Astrocyte (in vitro differentiated cells and primary cell): ENCODE measurements at regions not wholly inside any gene's neighbourhood (a gene's known extent, or its start where the extent isn't known, plus 50 kb on each side); places are given as distances from the start of the nearest gene placed in this dataset.

Experiments
- DNase-seq: peaks from one replicate; pipeline ENCODE4 v3.0.0-alpha.2; 2010; ENCODE audit warnings: low read depth
- FAIRE-seq: peaks from 2 replicates; lab custom pipeline; 2011; peaks lifted over from hg19 to GRCh38; lab: Jason Lieb, UNC
- H2AFZ ChIP-seq: 2 replicates; pipeline ENCODE4 v1.6.0; 2012; ENCODE audit warnings: low read depth, low read length, inconsistent platforms
- H3K27ac ChIP-seq: 2 replicates; pipeline ENCODE4 v1.5.1; 2011; ENCODE audit warnings: low read depth, low read length, inconsistent platforms
- H3K27me3 ChIP-seq: 2 replicates; pipeline ENCODE4 v1.6.0; 2011; ENCODE audit warnings: low read length, inconsistent platforms; ENCODE audit not compliant: insufficient read depth
- H3K36me3 ChIP-seq: 2 replicates; pipeline ENCODE4 v1.5.1; 2011; ENCODE audit warnings: low read length, inconsistent platforms; ENCODE audit not compliant: insufficient read depth
- H3K4me1 ChIP-seq: 2 replicates; pipeline ENCODE4 v1.5.1; 2011; ENCODE audit warnings: low read length, inconsistent platforms; ENCODE audit not compliant: insufficient read depth
- H3K4me2 ChIP-seq: 2 replicates; pipeline ENCODE4 v1.6.0; 2012; ENCODE audit warnings: low read length, inconsistent platforms
- H3K4me3 ChIP-seq: 2 replicates; pipeline ENCODE4 v1.5.1; 2011; ENCODE audit warnings: low read depth, mild to moderate bottlenecking, low read length, inconsistent platforms; ENCODE audit not compliant: insufficient read depth
- H3K79me2 ChIP-seq: 2 replicates; pipeline ENCODE4 v1.6.0; 2012; ENCODE audit warnings: mild to moderate bottlenecking, low read length, inconsistent platforms; ENCODE audit not compliant: insufficient read depth
- H3K9ac ChIP-seq: 2 replicates; pipeline ENCODE4 v1.6.0; 2012; ENCODE audit warnings: mild to moderate bottlenecking, low read length, inconsistent platforms
- H3K9me3 ChIP-seq: 2 replicates; pipeline ENCODE4 v1.5.1; 2012; ENCODE audit warnings: low read depth, mild to moderate bottlenecking, low read length, inconsistent platforms; ENCODE audit not compliant: insufficient read depth
- H4K20me1 ChIP-seq: 2 replicates; pipeline ENCODE4 v1.6.0; 2012; ENCODE audit warnings: low read length, inconsistent platforms; ENCODE audit not compliant: insufficient read depth
- H3K27ac Mint-ChIP-seq: one replicate; pipeline ENCODE4 v1.8.0; 2021; ENCODE audit warnings: mild to moderate bottlenecking, mixed read lengths; ENCODE audit not compliant: unreplicated experiment
- H3K27me3 Mint-ChIP-seq: one replicate; pipeline ENCODE4 v1.8.0; 2021; ENCODE audit warnings: low read depth, mixed read lengths; ENCODE audit not compliant: unreplicated experiment
- H3K36me3 Mint-ChIP-seq: one replicate; pipeline ENCODE4 v1.8.0; 2021; ENCODE audit warnings: low read depth, mixed read lengths; ENCODE audit not compliant: unreplicated experiment
- H3K4me1 Mint-ChIP-seq: one replicate; pipeline ENCODE4 v1.8.0; 2021; ENCODE audit warnings: low read depth, mixed read lengths; ENCODE audit not compliant: unreplicated experiment
- H3K4me3 Mint-ChIP-seq: one replicate; pipeline ENCODE4 v1.8.0; 2021; ENCODE audit warnings: mild to moderate bottlenecking, moderate library complexity, mixed read lengths; ENCODE audit not compliant: unreplicated experiment
- H3K9me3 Mint-ChIP-seq: one replicate; pipeline ENCODE4 v1.8.0; 2021; ENCODE audit warnings: mild to moderate bottlenecking, mixed read lengths; ENCODE audit not compliant: unreplicated experiment
- EZH2 ChIP-seq: IDR thresholded peaks from 2 replicates; pipeline ENCODE4 v1.6.1; 2012; ENCODE audit warnings: mild to moderate bottlenecking, low read length, inconsistent platforms; ENCODE audit not compliant: insufficient read depth
- TF ChIP-seq, protein P1 (sequence below): IDR thresholded peaks from 2 replicates; pipeline ENCODE4 v1.5.1; 2011; ENCODE audit warnings: low read depth, mild to moderate bottlenecking, inconsistent platforms, low read length, moderate library complexity; ENCODE audit not compliant: insufficient read depth

DNA sequence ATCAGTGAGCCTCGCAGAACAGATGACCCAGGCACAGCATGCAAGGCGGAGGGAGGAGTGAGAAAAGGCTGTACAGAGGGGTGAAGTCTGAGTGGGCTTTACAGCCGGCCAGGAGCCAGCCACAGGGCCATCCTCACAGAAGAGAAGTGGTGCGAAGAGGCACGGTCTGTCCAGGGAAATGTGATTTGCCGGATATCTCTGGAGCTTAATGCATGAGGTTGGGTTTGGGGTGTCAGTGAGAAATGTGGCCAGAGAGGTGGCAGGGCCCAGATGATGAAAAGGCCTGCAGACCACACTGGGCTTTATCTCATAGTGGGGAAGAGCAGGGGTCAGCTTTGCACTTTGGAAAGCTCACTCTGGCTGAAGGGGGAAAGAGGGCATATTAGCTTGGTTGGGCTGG lies 255.2 kb downstream of the BUD13 start:
- Histone ChIP-seq H3K27ac (no peak overlapping the region), H3K9ac (no peak overlapping the region), H3K36me3 (no peaks in the 10 kb centered on the region), H4K20me1 (no peaks in the 10 kb centered on the region), H3K27me3 (no peaks in the 10 kb centered on the region), H2AFZ (no peak overlapping the region), H3K4me2 (no peak overlapping the region), H3K9me3 (no peaks in the 10 kb centered on the region), H3K4me3 (no peak overlapping the region), H3K4me1 (no peaks in the 10 kb centered on the region), H3K79me2 (no peaks in the 10 kb centered on the region)
- DNase-seq (no peak), FAIRE-seq (no peak)
- Mint-ChIP-seq H3K9me3 (peaks cover 4% of the 10 kb centered on the region), H3K27me3 (peaks cover 42% of the 10 kb centered on the region), H3K36me3 (peaks cover 5% of the 10 kb centered on the region), H3K4me1 (peaks cover 7% of the 10 kb centered on the region), H3K27ac (no peak overlapping the region), H3K4me3 (no peak overlapping the region)
- no peak for TF ChIP-seq EZH2
- TF ChIP-seq, protein P1, sequence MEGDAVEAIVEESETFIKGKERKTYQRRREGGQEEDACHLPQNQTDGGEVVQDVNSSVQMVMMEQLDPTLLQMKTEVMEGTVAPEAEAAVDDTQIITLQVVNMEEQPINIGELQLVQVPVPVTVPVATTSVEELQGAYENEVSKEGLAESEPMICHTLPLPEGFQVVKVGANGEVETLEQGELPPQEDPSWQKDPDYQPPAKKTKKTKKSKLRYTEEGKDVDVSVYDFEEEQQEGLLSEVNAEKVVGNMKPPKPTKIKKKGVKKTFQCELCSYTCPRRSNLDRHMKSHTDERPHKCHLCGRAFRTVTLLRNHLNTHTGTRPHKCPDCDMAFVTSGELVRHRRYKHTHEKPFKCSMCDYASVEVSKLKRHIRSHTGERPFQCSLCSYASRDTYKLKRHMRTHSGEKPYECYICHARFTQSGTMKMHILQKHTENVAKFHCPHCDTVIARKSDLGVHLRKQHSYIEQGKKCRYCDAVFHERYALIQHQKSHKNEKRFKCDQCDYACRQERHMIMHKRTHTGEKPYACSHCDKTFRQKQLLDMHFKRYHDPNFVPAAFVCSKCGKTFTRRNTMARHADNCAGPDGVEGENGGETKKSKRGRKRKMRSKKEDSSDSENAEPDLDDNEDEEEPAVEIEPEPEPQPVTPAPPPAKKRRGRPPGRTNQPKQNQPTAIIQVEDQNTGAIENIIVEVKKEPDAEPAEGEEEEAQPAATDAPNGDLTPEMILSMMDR: no peak

DNA sequence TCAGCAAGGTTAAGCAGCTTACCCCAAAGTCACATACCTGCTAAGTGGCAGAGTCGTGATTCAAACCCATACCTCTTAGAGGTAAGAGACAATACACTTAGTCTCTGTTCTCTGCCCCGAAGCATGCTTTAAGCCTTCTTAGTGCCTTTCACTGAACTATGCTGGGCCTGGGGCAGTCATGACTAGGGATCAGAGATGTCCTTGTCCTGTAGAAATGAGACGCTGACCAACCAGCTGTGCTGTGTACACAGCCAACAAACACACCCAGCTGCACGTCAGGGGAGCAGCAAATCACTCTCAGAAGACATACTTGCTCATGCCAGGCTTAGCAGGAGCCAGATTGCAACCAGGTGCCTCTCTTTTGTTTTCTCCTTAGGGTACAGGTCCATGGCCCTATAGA lies 255.7 kb downstream of the BUD13 start:
- peaks cover 42% of the 10 kb centered on the region for H3K27me3 Mint-ChIP-seq
- peaks cover 5% of the 10 kb centered on the region for H3K4me1 Mint-ChIP-seq
- H3K4me2 ChIP-seq: no peak overlapping the region
- DNase-seq: no peak
- no peaks in the 10 kb centered on the region for H3K9me3 ChIP-seq
- H3K4me3 Mint-ChIP-seq: no peak overlapping the region
- H4K20me1 ChIP-seq: no peaks in the 10 kb centered on the region
- no peak overlapping the region for H3K4me3 ChIP-seq
- no peak for TF ChIP-seq EZH2
- TF ChIP-seq, protein P1: no peak
- H3K27me3 ChIP-seq: no peaks in the 10 kb centered on the region
- FAIRE-seq: no peak
- H3K9ac ChIP-seq: no peak overlapping the region
- no peak overlapping the region for H3K27ac Mint-ChIP-seq
- no peaks in the 10 kb centered on the region for H3K79me2 ChIP-seq
- H3K36me3 Mint-ChIP-seq: peaks cover 5% of the 10 kb centered on the region
- no peak overlapping the region for H3K27ac ChIP-seq
- no peaks in the 10 kb centered on the region for H3K36me3 ChIP-seq
- H3K4me1 ChIP-seq: no peaks in the 10 kb centered on the region
- H3K9me3 Mint-ChIP-seq: peaks cover 4% of the 10 kb centered on the region
- no peak overlapping the region for H2AFZ ChIP-seq

DNA sequence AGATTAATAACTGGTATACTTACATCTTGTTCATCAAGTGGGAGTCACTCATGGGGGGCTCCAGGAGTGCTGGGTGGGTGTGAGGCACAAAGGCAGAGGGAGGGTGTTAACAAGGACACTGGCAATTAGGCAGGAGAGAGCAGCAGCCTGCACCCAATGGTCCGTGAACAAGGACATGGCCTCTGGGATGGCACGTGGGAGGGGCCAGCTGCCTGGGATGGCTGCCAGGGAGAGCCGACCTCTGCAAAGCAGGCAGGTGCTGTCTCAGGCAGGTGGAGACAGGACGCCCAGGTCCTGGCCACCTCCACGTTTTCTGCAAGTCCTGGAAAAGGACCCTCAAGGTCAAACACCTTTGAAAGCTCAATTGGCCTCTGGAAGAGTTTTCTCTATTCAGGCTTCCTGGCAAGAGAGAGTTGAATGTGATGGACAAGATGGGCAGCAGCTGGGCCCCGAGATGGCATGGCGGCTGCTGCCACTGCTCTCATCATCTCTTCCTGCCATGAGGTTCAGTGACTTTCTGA lies 257.1 kb downstream of the BUD13 start:
- FAIRE-seq (no peak), DNase-seq (no peak)
- Histone ChIP-seq H3K27me3 (no peaks in the 10 kb centered on the region), H3K4me3 (no peak overlapping the region), H3K4me2 (no peak overlapping the region), H3K9ac (no peak overlapping the region), H2AFZ (no peak overlapping the region), H3K9me3 (no peaks in the 10 kb centered on the region), H3K27ac (no peak overlapping the region), H3K79me2 (no peaks in the 10 kb centered on the region), H3K36me3 (no peaks in the 10 kb centered on the region), H4K20me1 (no peaks in the 10 kb centered on the region), H3K4me1 (no peaks in the 10 kb centered on the region)
- Mint-ChIP-seq H3K9me3 (peaks cover 4% of the 10 kb centered on the region), H3K27me3 (peaks cover 43% of the 10 kb centered on the region), H3K4me1 (peaks cover 5% of the 10 kb centered on the region), H3K36me3 (peaks cover 5% of the 10 kb centered on the region), H3K27ac (no peak overlapping the region), H3K4me3 (no peak overlapping the region)
- TF ChIP-seq EZH2: no peak
- TF ChIP-seq, protein P1: no peak
